Right atrium auricular region (tissue), 2 donors: ENCODE measurements at regions not wholly inside any gene's neighbourhood (a gene's known extent, or its start where the extent isn't known, plus 50 kb on each side); places are given as distances from the start of the nearest gene placed in this dataset.
A peak's percentile ranks its signal among the peaks of the same experiment; 100 is the strongest.
"Not testable (repeated sequence)": the region's sequence is repeated elsewhere in the genome, so short reads cannot be mapped to it uniquely, and the experiment has no call there.

ENCODE experiments used
- DNase-seq: peaks from one replicate; pipeline ENCODE4 v3.0.0-alpha.2; 2019; ENCODE audit warnings: low spot score
- H3K27ac ChIP-seq, 2 donors: fragments of 200-600 bp; sonication (generic); 1 replicate in 1 of 2; 2 replicates in 1 of 2; pipeline ENCODE4 v1.5.1; 2016 to 2019
- H3K27me3 ChIP-seq, 2 donors: fragments of 200-600 bp; sonication (generic); one replicate each; pipeline versions ENCODE4 v1.5.1 to v1.6.0; 2017 to 2019
- H3K36me3 ChIP-seq: fragments of 200-600 bp; sonication (generic); one replicate; pipeline ENCODE4 v1.5.1; 2016
- H3K4me1 ChIP-seq, 2 donors: fragments of 200-600 bp; sonication (generic); one replicate each; pipeline versions ENCODE4 v1.5.1 to v1.6.0; 2017 to 2019
- H3K4me3 ChIP-seq, 2 donors: fragments of 200-600 bp; sonication (generic); 1 replicate in 1 of 2; 2 replicates in 1 of 2; pipeline ENCODE4 v1.5.1; 2017 to 2019; ENCODE audit warnings: mild to moderate bottlenecking in 1 of 2, moderate library complexity in 1 of 2
- H3K9me3 ChIP-seq, 2 donors: fragments of 200-600 bp; sonication (generic); one replicate each; pipeline ENCODE4 v1.5.1; 2019
- CTCF ChIP-seq, 2 donors: fragments of 200-600 bp; sonication (generic); IDR thresholded peaks; one replicate each; pipeline ENCODE4 v1.5.1; 2019; ENCODE audit warnings: antibody characterized with exemption in 2 of 2

- peak in 1 of 2 donors; percentile 29 for TF ChIP-seq CTCF (IDR thresholded peaks at IDR 0.05)
- H3K36me3 ChIP-seq, result no peaks in the 10 kb centered on the region
- no peak overlapping the region for H3K4me3 ChIP-seq
- no peaks in the 10 kb centered on the region for H3K27me3 ChIP-seq
- H3K9me3 ChIP-seq, result no peaks in the 10 kb centered on the region
- DNase-seq, result no peak
- H3K4me1 ChIP-seq, result no peaks in the 10 kb centered on the region
- no peak overlapping the region for H3K27ac ChIP-seq
These were observed 515.7 kb downstream of the FRK start for GRCh38 chr6:115544765-115545671.

GRCh38 chr6:115540077-115540869 is 520.4 kb downstream of the FRK start:
- Histone ChIP-seq H3K27ac (no peak overlapping the region), H3K36me3 (no peaks in the 10 kb centered on the region), H3K27me3 (no peaks in the 10 kb centered on the region), H3K4me1 (no peaks in the 10 kb centered on the region), H3K9me3 (no peaks in the 10 kb centered on the region), H3K4me3 (no peak overlapping the region)
- DNase-seq, result no peak
- TF ChIP-seq CTCF (IDR thresholded peaks at IDR 0.05), result no peak

GRCh38 chr6:115539531-115539930 is 521.2 kb downstream of the FRK start:
- no peak overlapping the region for H3K27ac ChIP-seq
- H3K4me3 ChIP-seq, result no peak overlapping the region
- no peaks in the 10 kb centered on the region for H3K9me3 ChIP-seq
- no peaks in the 10 kb centered on the region for H3K27me3 ChIP-seq
- no peaks in the 10 kb centered on the region for H3K36me3 ChIP-seq
- DNase-seq, result no peak
- H3K4me1 ChIP-seq, result no peaks in the 10 kb centered on the region
- no peak for TF ChIP-seq CTCF (IDR thresholded peaks at IDR 0.05)

GRCh38 chr6:115524821-115525220 is 535.9 kb downstream of the FRK start:
- H3K9me3 ChIP-seq, result peaks cover 0 to 16% of the 10 kb centered on the region in 2 donors
- H3K27me3 ChIP-seq, result no peaks in the 10 kb centered on the region
- no peak overlapping the region for H3K27ac ChIP-seq
- H3K4me3 ChIP-seq, result no peak overlapping the region
- no peaks in the 10 kb centered on the region for H3K36me3 ChIP-seq
- TF ChIP-seq CTCF (IDR thresholded peaks at IDR 0.05), result no peak
- H3K4me1 ChIP-seq, result no peaks in the 10 kb centered on the region
- DNase-seq, result no peak

GRCh38 chr6:115521747-115522146 is 538.9 kb downstream of the FRK start:
- DNase-seq, H3K27ac ChIP-seq, H3K4me3 ChIP-seq, H3K4me1 ChIP-seq, H3K36me3 ChIP-seq, H3K27me3 ChIP-seq: not testable (repeated sequence)
- peaks cover 0 to 19% of the 10 kb centered on the region in 2 donors for H3K9me3 ChIP-seq

- Histone ChIP-seq H3K36me3 (no peaks in the 10 kb centered on the region), H3K27ac (no peak overlapping the region), H3K4me3 (no peak overlapping the region), H3K4me1 (no peaks in the 10 kb centered on the region), H3K27me3 (no peaks in the 10 kb centered on the region), H3K9me3 (peaks cover 0 to 3% of the 10 kb centered on the region in 2 donors)
- DNase-seq, result no peak
- no peak for TF ChIP-seq CTCF (IDR thresholded peaks at IDR 0.05)
These were observed 546.0 kb downstream of the FRK start for GRCh38 chr6:115514656-115515055.
